DOHH2 (cell line): ENCODE measurements at regions not wholly inside any gene's neighbourhood (a gene's known extent, or its start where the extent isn't known, plus 50 kb on each side); places are given as distances from the start of the nearest gene placed in this dataset.

Source experiments
- EZH2phosphoT487 ChIP-seq: fragments of 200-600 bp; sonication (generic); IDR thresholded peaks from 2 replicates; pipeline ENCODE4 v1.6.1; 2017; ENCODE audit warnings: borderline replicate concordance, mild to moderate bottlenecking, antibody characterized with exemption, low read length, moderate library complexity, mixed read lengths
- TF ChIP-seq, protein P1 (sequence below): fragments of 200-600 bp; sonication (generic); IDR thresholded peaks from one replicate; pipeline ENCODE4 v1.5.1; 2014; ENCODE audit warnings: antibody characterized with exemption, mild to moderate bottlenecking, low read depth, low read length; ENCODE audit not compliant: poor library complexity, severe bottlenecking

DNA sequence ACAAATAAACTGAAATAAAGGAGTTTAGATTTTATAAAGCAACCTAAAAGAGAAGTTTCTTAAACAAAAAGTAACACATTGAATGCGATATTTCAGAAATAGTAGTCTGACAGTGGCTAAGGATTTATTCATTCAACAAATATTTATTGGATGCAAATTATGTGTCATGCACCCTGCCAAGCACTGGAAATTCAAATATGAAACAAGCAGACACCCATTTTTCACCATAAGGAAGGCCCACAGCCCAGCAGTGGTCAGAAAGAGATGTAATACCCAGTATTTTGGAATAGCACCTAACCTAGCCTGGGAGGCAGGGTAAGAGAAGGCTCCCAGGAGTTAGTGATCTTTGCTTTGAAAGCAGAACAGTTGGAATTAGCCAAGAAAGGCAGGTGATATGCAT, 855.1 kb upstream of the TENM3 start:
- TF ChIP-seq, protein P1, sequence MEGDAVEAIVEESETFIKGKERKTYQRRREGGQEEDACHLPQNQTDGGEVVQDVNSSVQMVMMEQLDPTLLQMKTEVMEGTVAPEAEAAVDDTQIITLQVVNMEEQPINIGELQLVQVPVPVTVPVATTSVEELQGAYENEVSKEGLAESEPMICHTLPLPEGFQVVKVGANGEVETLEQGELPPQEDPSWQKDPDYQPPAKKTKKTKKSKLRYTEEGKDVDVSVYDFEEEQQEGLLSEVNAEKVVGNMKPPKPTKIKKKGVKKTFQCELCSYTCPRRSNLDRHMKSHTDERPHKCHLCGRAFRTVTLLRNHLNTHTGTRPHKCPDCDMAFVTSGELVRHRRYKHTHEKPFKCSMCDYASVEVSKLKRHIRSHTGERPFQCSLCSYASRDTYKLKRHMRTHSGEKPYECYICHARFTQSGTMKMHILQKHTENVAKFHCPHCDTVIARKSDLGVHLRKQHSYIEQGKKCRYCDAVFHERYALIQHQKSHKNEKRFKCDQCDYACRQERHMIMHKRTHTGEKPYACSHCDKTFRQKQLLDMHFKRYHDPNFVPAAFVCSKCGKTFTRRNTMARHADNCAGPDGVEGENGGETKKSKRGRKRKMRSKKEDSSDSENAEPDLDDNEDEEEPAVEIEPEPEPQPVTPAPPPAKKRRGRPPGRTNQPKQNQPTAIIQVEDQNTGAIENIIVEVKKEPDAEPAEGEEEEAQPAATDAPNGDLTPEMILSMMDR, result no peak
- no peak for TF ChIP-seq EZH2phosphoT487
